CD14-positive monocyte (primary cell): ENCODE measurements at regions not wholly inside any gene's neighbourhood (a gene's known extent, or its start where the extent isn't known, plus 50 kb on each side); places are given as distances from the start of the nearest gene placed in this dataset.

ENCODE experiments used
- DNase-seq, 3 donors: peaks; one replicate each; pipeline ENCODE4 v3.0.0-alpha.2; 2011 to 2022
- H2AFZ ChIP-seq: 2 replicates; pipeline ENCODE4 v1.6.0; 2012; ENCODE audit warnings: mild to moderate bottlenecking, low read depth, low read length, inconsistent platforms; ENCODE audit not compliant: insufficient read depth, poor library complexity, severe bottlenecking
- H3K27ac ChIP-seq, 2 donors: 1 replicate in 1 of 2; 2 replicates in 1 of 2; pipeline ENCODE4 v1.5.1; 2012 to 2013; ENCODE audit warnings: low read length in 2 of 2, control low read depth in 1 of 2, inconsistent platforms in 1 of 2, low read depth in 1 of 2, mild to moderate bottlenecking in 1 of 2
- H3K27me3 ChIP-seq, 2 donors: one replicate each; pipeline versions ENCODE4 v1.6.0 to v1.6.1; 2011 to 2013; ENCODE audit warnings: low read length in 2 of 2; ENCODE audit not compliant: control insufficient read depth in 2 of 2, insufficient read depth in 2 of 2
- H3K36me3 ChIP-seq, 2 donors: replicated peaks in 1 of 2; 1 replicate in 1 of 2; 2 replicates in 1 of 2; pipeline versions ENCODE4 v1.5.1 to v1.6.1; 2012 to 2013; ENCODE audit warnings: low read length in 2 of 2, control low read depth in 1 of 2, inconsistent platforms in 1 of 2, mild to moderate bottlenecking in 1 of 2; ENCODE audit not compliant: insufficient read depth in 2 of 2, control insufficient read depth in 1 of 2
- H3K4me1 ChIP-seq, 2 donors: 1 replicate in 1 of 2; 2 replicates in 1 of 2; pipeline versions ENCODE4 v1.5.1 to v1.6.1; 2012 to 2013; ENCODE audit warnings: low read length in 2 of 2, control low read depth in 1 of 2, inconsistent platforms in 1 of 2, mild to moderate bottlenecking in 1 of 2, moderate library complexity in 1 of 2; ENCODE audit not compliant: insufficient read depth in 2 of 2, control insufficient read depth in 1 of 2
- H3K4me2 ChIP-seq: replicated peaks from 2 replicates; pipeline ENCODE3; 2012; ENCODE audit warnings: low read length, moderate library complexity, mild to moderate bottlenecking; ENCODE audit not compliant: poor library complexity, severe bottlenecking; ENCODE audit errors: extremely low read depth
- H3K4me3 ChIP-seq, 3 experiments: fragments of 200-600 bp in 1 of 3; sonication (generic) in 1 of 3; replicated peaks in 1 of 3; 1 replicate in 2 of 3; 2 replicates in 1 of 3; pipeline ENCODE4 v1.5.1; 2011 to 2013; ENCODE audit warnings: low read length in 3 of 3, mild to moderate bottlenecking in 3 of 3, control low read depth in 2 of 3, low read depth in 2 of 3, inconsistent platforms in 1 of 3, moderate library complexity in 1 of 3
- H3K79me2 ChIP-seq: 2 replicates; pipeline ENCODE4 v1.6.0; 2012; ENCODE audit warnings: mild to moderate bottlenecking, control low read depth, inconsistent platforms, low read length, moderate library complexity; ENCODE audit not compliant: insufficient read depth
- H3K9ac ChIP-seq: 2 replicates; pipeline ENCODE4 v1.6.0; 2017; ENCODE audit warnings: low read length, mild to moderate bottlenecking; ENCODE audit not compliant: insufficient read depth, poor library complexity, severe bottlenecking
- H3K9me3 ChIP-seq, 2 donors: replicated peaks in 1 of 2; 1 replicate in 1 of 2; 2 replicates in 1 of 2; pipeline versions ENCODE4 v1.5.1 to v1.6.1; 2012 to 2013; ENCODE audit warnings: low read length in 2 of 2, control low read depth in 1 of 2; ENCODE audit not compliant: control insufficient read depth in 1 of 2, insufficient read depth in 1 of 2
- H4K20me1 ChIP-seq: 2 replicates; pipeline ENCODE4 v1.6.0; 2012; ENCODE audit warnings: mild to moderate bottlenecking, low read length, control low read depth, moderate library complexity; ENCODE audit not compliant: insufficient read depth
- H3K27ac Mint-ChIP-seq, 7 donors: one replicate each; pipeline ENCODE4 v1.8.0; 2020; ENCODE audit warnings: mild to moderate bottlenecking in 7 of 7, mixed read lengths in 7 of 7, moderate library complexity in 6 of 7, inconsistent platforms in 2 of 7
- H3K27me3 Mint-ChIP-seq, 3 donors: one replicate each; pipeline ENCODE4 v1.8.0; 2021 to 2022; ENCODE audit warnings: low read depth in 3 of 3, mild to moderate bottlenecking in 3 of 3, mixed read lengths in 3 of 3, moderate library complexity in 3 of 3, inconsistent platforms in 1 of 3
- H3K36me3 Mint-ChIP-seq, 2 donors: one replicate each; pipeline ENCODE4 v1.8.0; 2020; ENCODE audit warnings: mixed read lengths in 2 of 2, inconsistent platforms in 1 of 2, mild to moderate bottlenecking in 1 of 2
- H3K4me1 Mint-ChIP-seq: one replicate; pipeline ENCODE4 v1.8.0; 2020; ENCODE audit warnings: mild to moderate bottlenecking, mixed read lengths
- H3K4me3 Mint-ChIP-seq, 2 donors: one replicate each; pipeline ENCODE4 v1.8.0; 2020; ENCODE audit warnings: mild to moderate bottlenecking in 2 of 2, mixed read lengths in 2 of 2, moderate library complexity in 1 of 2
- H3K9me3 Mint-ChIP-seq, 7 donors: one replicate each; pipeline ENCODE4 v1.8.0; 2020 to 2022; ENCODE audit warnings: mixed read lengths in 7 of 7, mild to moderate bottlenecking in 6 of 7, moderate library complexity in 6 of 7, inconsistent platforms in 2 of 7
- WGBS: methylation state at CpG from one replicate; pipeline ENCODE4 v1.1.5; 2013; ENCODE audit warnings: missing lambda C conversion rate; ENCODE audit not compliant: insufficient coverage; 5-methylcytosine and 5-hydroxymethylcytosine counted together
- intact Hi-C, 2 donors: fragments of 100-400 bp; cut with micrococcal nuclease; formaldehyde crosslinking; loops; one replicate each; pipeline versions ENCODE4 v1.15.0 to v1.15.1; 2023
- TF ChIP-seq, protein P1 (sequence below): fragments of 200-600 bp; IDR thresholded peaks from one replicate; pipeline ENCODE4 v1.8.0; 2022; ENCODE audit warnings: antibody characterized with exemption, mild to moderate bottlenecking

DNA sequence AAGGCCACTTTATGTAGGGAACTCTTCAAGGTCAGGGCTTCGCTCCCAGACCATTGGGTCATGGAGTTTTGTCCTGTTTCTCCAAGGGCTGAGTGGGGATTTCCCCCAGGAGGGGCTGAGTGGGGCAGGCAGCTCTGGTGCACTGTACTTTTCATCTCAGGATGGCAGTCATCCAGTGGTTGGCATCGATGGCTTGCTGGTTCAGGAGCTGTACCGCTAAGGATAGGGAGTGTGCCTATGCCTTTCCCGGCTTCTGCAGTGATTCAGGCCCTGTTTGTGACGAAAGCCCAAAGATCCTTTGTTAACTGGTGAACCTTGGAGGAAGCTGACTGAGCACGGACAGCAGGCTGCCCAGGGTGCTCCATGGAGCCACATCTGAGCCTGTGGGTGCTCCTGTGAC is 100.1 kb upstream of the GADD45A start:
- Histone ChIP-seq H3K79me2 (no peaks in the 10 kb centered on the region), H3K9ac (no peak overlapping the region), H3K4me3 (no peak overlapping the region), H3K4me1 (peaks cover 19 to 21% of the 10 kb centered on the region in 2 donors), H4K20me1 (no peaks in the 10 kb centered on the region), H3K4me2 (no peak overlapping the region), H3K9me3 (no peaks in the 10 kb centered on the region), H3K27ac (no peak overlapping the region), H3K36me3 (no peaks in the 10 kb centered on the region), H3K27me3 (no peaks in the 10 kb centered on the region), H2AFZ (no peak overlapping the region)
- peaks cover 16% of the 10 kb centered on the region for H3K4me1 Mint-ChIP-seq
- H3K27me3 Mint-ChIP-seq: peaks cover 0 to 2% (median 0%) of the 10 kb centered on the region in 3 donors
- H3K36me3 Mint-ChIP-seq: no peaks in the 10 kb centered on the region
- H3K9me3 Mint-ChIP-seq: no peaks in the 10 kb centered on the region
- H3K27ac Mint-ChIP-seq: no peak overlapping the region
- intact Hi-C loops: no loop called here
- WGBS: 98% methylated on average over 5 of the region's 6 CpGs
- TF ChIP-seq, protein P1, sequence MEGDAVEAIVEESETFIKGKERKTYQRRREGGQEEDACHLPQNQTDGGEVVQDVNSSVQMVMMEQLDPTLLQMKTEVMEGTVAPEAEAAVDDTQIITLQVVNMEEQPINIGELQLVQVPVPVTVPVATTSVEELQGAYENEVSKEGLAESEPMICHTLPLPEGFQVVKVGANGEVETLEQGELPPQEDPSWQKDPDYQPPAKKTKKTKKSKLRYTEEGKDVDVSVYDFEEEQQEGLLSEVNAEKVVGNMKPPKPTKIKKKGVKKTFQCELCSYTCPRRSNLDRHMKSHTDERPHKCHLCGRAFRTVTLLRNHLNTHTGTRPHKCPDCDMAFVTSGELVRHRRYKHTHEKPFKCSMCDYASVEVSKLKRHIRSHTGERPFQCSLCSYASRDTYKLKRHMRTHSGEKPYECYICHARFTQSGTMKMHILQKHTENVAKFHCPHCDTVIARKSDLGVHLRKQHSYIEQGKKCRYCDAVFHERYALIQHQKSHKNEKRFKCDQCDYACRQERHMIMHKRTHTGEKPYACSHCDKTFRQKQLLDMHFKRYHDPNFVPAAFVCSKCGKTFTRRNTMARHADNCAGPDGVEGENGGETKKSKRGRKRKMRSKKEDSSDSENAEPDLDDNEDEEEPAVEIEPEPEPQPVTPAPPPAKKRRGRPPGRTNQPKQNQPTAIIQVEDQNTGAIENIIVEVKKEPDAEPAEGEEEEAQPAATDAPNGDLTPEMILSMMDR: no peak
- DNase-seq: no peak
- no peak overlapping the region for H3K4me3 Mint-ChIP-seq

DNA sequence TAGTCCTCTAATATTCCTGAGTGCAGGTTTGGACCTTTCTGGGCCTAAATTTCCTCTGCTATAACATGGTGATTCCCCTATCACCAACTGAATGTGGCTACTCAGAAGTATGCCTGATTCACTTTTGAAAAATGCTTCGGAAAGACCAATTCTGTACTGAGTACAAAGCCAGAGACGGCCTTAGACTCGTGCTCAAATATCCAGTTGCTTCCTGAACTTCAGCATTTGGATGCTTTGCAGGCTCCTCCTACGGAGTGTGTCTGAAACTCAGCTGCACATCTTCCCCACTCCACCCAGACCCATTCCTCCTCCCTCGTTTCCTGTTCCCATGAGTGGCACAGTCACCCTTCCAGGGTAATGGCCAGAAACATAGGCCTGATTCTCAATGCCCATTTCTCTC is 98.4 kb upstream of the GADD45A start:
- Histone ChIP-seq H3K36me3 (no peaks in the 10 kb centered on the region), H3K79me2 (no peaks in the 10 kb centered on the region), H3K4me1 (peaks cover 29 to 32% of the 10 kb centered on the region in 2 donors), H3K27me3 (no peaks in the 10 kb centered on the region), H3K27ac (no peak overlapping the region), H3K9me3 (no peaks in the 10 kb centered on the region), H3K4me2 (no peak overlapping the region), H4K20me1 (no peaks in the 10 kb centered on the region), H3K4me3 (no peak overlapping the region), H2AFZ (no peak overlapping the region), H3K9ac (no peak overlapping the region)
- H3K27me3 Mint-ChIP-seq: peaks cover 0 to 3% (median 0%) of the 10 kb centered on the region in 3 donors
- TF ChIP-seq, protein P1: no peak
- H3K36me3 Mint-ChIP-seq: no peaks in the 10 kb centered on the region
- WGBS: 90% methylated on average over 4 of the region's 5 CpGs
- intact Hi-C loops: no loop called here
- peaks cover 25% of the 10 kb centered on the region for H3K4me1 Mint-ChIP-seq
- no peaks in the 10 kb centered on the region for H3K9me3 Mint-ChIP-seq
- no peak for DNase-seq
- H3K27ac Mint-ChIP-seq: no peak overlapping the region
- H3K4me3 Mint-ChIP-seq: no peak overlapping the region
